KOPT-K1 (cell line): ENCODE measurements at regions not wholly inside any gene's neighbourhood (a gene's known extent, or its start where the extent isn't known, plus 50 kb on each side); places are given as distances from the start of the nearest gene placed in this dataset.

Experiments used
- H3K27ac ChIP-seq: fragments of 200-600 bp; sonication (generic); 2 replicates; pipeline ENCODE4 v1.5.1; 2016; ENCODE audit warnings: antibody characterized with exemption, mild to moderate bottlenecking, low read depth, low read length; ENCODE audit not compliant: poor library complexity, severe bottlenecking
- H3K36me3 ChIP-seq: fragments of 200-600 bp; sonication (generic); 2 replicates; pipeline ENCODE4 v1.5.1; 2017; ENCODE audit warnings: antibody characterized with exemption, mild to moderate bottlenecking, low read length, moderate library complexity; ENCODE audit not compliant: insufficient read depth
- H3K9me3 ChIP-seq: fragments of 200-600 bp; sonication (generic); 2 replicates; pipeline ENCODE4 v1.5.1; 2017; ENCODE audit warnings: antibody characterized with exemption, low read length, mild to moderate bottlenecking; ENCODE audit not compliant: insufficient read depth, poor library complexity, severe bottlenecking

- Histone ChIP-seq H3K27ac (no peak overlapping the region), H3K36me3 (no peaks in the 10 kb centered on the region), H3K9me3 (no peaks in the 10 kb centered on the region)
Measured at GRCh38 chr12:85714425-85714824, 121.8 kb downstream of the RASSF9 start.

GRCh38 chr12:85720308-85721033, 115.7 kb downstream of the RASSF9 start:
- Histone ChIP-seq H3K9me3 (no peaks in the 10 kb centered on the region), H3K36me3 (no peaks in the 10 kb centered on the region), H3K27ac (no peak overlapping the region)

GRCh38 chr12:85725991-85726390, 110.2 kb downstream of the RASSF9 start:
- Histone ChIP-seq H3K27ac (no peak overlapping the region), H3K36me3 (no peaks in the 10 kb centered on the region), H3K9me3 (no peaks in the 10 kb centered on the region)

GRCh38 chr12:85733221-85733840, 102.9 kb downstream of the RASSF9 start:
- Histone ChIP-seq H3K9me3 (no peaks in the 10 kb centered on the region), H3K36me3 (no peaks in the 10 kb centered on the region), H3K27ac (no peak overlapping the region)

- Histone ChIP-seq H3K9me3 (no peaks in the 10 kb centered on the region), H3K36me3 (no peaks in the 10 kb centered on the region), H3K27ac (no peak overlapping the region)
Measured at GRCh38 chr12:85733984-85734383, 102.2 kb downstream of the RASSF9 start.

GRCh38 chr12:85740186-85740585, 96.0 kb downstream of the RASSF9 start:
- H3K27ac ChIP-seq = no peak overlapping the region
- no peaks in the 10 kb centered on the region for H3K9me3 ChIP-seq
- no peaks in the 10 kb centered on the region for H3K36me3 ChIP-seq

GRCh38 chr12:85741046-85741445, 95.2 kb downstream of the RASSF9 start:
- no peak overlapping the region for H3K27ac ChIP-seq
- no peaks in the 10 kb centered on the region for H3K36me3 ChIP-seq
- no peaks in the 10 kb centered on the region for H3K9me3 ChIP-seq

- no peak overlapping the region for H3K27ac ChIP-seq
- no peaks in the 10 kb centered on the region for H3K36me3 ChIP-seq
- no peaks in the 10 kb centered on the region for H3K9me3 ChIP-seq
Measured at GRCh38 chr12:85747941-85748495, 88.2 kb downstream of the RASSF9 start.
